WTC11 (cell line): ENCODE measurements at regions not wholly inside any gene's neighbourhood (a gene's known extent, or its start where the extent isn't known, plus 50 kb on each side); places are given as distances from the start of the nearest gene placed in this dataset.

ENCODE experiments used
- ATAC-seq: fragments of 200-7000 bp; cut with Tn5 transposase; 2 replicates; pipeline ENCODE4 v1.10.0; 2021; ENCODE audit warnings: mild to moderate bottlenecking, moderate library complexity
- CTCF ChIA-PET: fragments of 300-600 bp; sonication (Branson Sonifier 250); formaldehyde crosslinking; loops from one replicate; lab custom pipeline; 2021; ENCODE audit warnings: antibody characterized with exemption; lab: Charles Lee
- POLR2A ChIA-PET: fragments of 350-600 bp; sonication (Branson Sonifier 250); formaldehyde crosslinking; loops from one replicate; lab custom pipeline; 2021; ENCODE audit warnings: antibody characterized with exemption; lab: Charles Lee
- DNase-seq: peaks from one replicate; pipeline ENCODE4 v3.0.0; 2021; ENCODE audit warnings: low spot score
- H3K27ac Mint-ChIP-seq: 2 replicates; pipeline ENCODE4 v1.8.0; 2021; ENCODE audit warnings: mixed read lengths
- H3K27me3 Mint-ChIP-seq: 2 replicates; pipeline ENCODE4 v1.8.0; 2021; ENCODE audit warnings: low read depth, mild to moderate bottlenecking, moderate library complexity, mixed read lengths
- H3K36me3 Mint-ChIP-seq: 2 replicates; pipeline ENCODE4 v1.8.0; 2021; ENCODE audit warnings: mixed read lengths
- H3K4me1 Mint-ChIP-seq: 2 replicates; pipeline ENCODE4 v1.8.0; 2022; ENCODE audit warnings: mixed read lengths
- H3K4me3 Mint-ChIP-seq: 2 replicates; pipeline ENCODE4 v1.8.0; 2021; ENCODE audit warnings: mild to moderate bottlenecking, moderate library complexity, mixed read lengths
- H3K9me3 Mint-ChIP-seq: 2 replicates; pipeline ENCODE4 v1.8.0; 2021; ENCODE audit warnings: mixed read lengths
- AFF4 ChIP-seq: sonication (generic); formaldehyde crosslinking; IDR thresholded peaks from 2 replicates; pipeline ENCODE4 v1.8.1; 2023; ENCODE audit warnings: mild to moderate bottlenecking, missing genetic modification reagents, borderline replicate concordance
- ATF6 ChIP-seq: sonication (generic); formaldehyde crosslinking; IDR thresholded peaks from 2 replicates; pipeline ENCODE4 v1.8.1; 2023; ENCODE audit warnings: mild to moderate bottlenecking, missing genetic modification reagents
- CBFB ChIP-seq: sonication (generic); formaldehyde crosslinking; IDR thresholded peaks from 2 replicates; pipeline ENCODE4 v1.8.1; 2022; ENCODE audit warnings: mild to moderate bottlenecking, low read depth, missing genetic modification reagents
- ERG ChIP-seq: fragments of 250-450 bp; sonication (Bioruptor Pico); IDR thresholded peaks from 2 replicates; pipeline ENCODE4 v1.8.0; 2021; ENCODE audit warnings: mild to moderate bottlenecking
- FOXP4 ChIP-seq: sonication (generic); formaldehyde crosslinking; IDR thresholded peaks from 2 replicates; pipeline ENCODE4 v1.8.0; 2022; ENCODE audit warnings: mild to moderate bottlenecking, missing genetic modification reagents
- GRHL2 ChIP-seq: fragments of 250-450 bp; sonication (Bioruptor Pico); IDR thresholded peaks from 2 replicates; pipeline ENCODE4 v1.8.0; 2022; ENCODE audit warnings: mild to moderate bottlenecking, moderate library complexity; ENCODE audit not compliant: insufficient replicate concordance, severe bottlenecking
- GTF2I ChIP-seq: fragments of 250-450 bp; sonication (Bioruptor Pico); conservative IDR thresholded peaks from 2 replicates; pipeline ENCODE4 v1.4.0; 2021; ENCODE audit warnings: mild to moderate bottlenecking
- MXD4 ChIP-seq: fragments of 250-450 bp; sonication (Bioruptor Pico); IDR thresholded peaks from 2 replicates; pipeline ENCODE4 v1.8.0; 2021; ENCODE audit warnings: mild to moderate bottlenecking, moderate library complexity, borderline replicate concordance
- NR3C1 ChIP-seq: sonication (generic); formaldehyde crosslinking; conservative IDR thresholded peaks from 2 replicates; pipeline ENCODE4 v1.8.1; 2023; ENCODE audit warnings: low read depth, mild to moderate bottlenecking, missing genetic modification reagents
- SOX15 ChIP-seq: fragments of 250-450 bp; sonication (Bioruptor Pico); IDR thresholded peaks from 2 replicates; pipeline ENCODE4 v1.9.0; 2021; ENCODE audit warnings: mild to moderate bottlenecking
- STAT6 ChIP-seq: sonication (generic); formaldehyde crosslinking; conservative IDR thresholded peaks from 2 replicates; pipeline ENCODE4 v1.8.1; 2023; ENCODE audit warnings: mild to moderate bottlenecking, low read depth, missing genetic modification reagents, moderate library complexity
- ZBTB21 ChIP-seq: sonication (generic); formaldehyde crosslinking; IDR thresholded peaks from 2 replicates; pipeline ENCODE4 v1.8.1; 2023; ENCODE audit warnings: mild to moderate bottlenecking, missing genetic modification reagents, borderline replicate concordance
- ZNF416 ChIP-seq: fragments of 250-450 bp; sonication (Bioruptor Pico); IDR thresholded peaks from 2 replicates; pipeline ENCODE4 v1.9.0; 2021; ENCODE audit warnings: mild to moderate bottlenecking, inconsistent platforms
- ZNF512 ChIP-seq: sonication (generic); formaldehyde crosslinking; IDR thresholded peaks from 2 replicates; pipeline ENCODE4 v1.8.1; 2022; ENCODE audit warnings: missing genetic modification reagents, borderline replicate concordance
- ZSCAN18 ChIP-seq: fragments of 250-450 bp; sonication (Bioruptor Pico); IDR thresholded peaks from 2 replicates; pipeline ENCODE4 v2.1.2; 2022; ENCODE audit warnings: mild to moderate bottlenecking, moderate library complexity

- DNase-seq, result no peak
- CTCF ChIA-PET, result no interaction called here
- Mint-ChIP-seq H3K36me3 (peaks cover 58% of the 10 kb centered on the region), H3K27ac (no peak overlapping the region), H3K4me1 (no peaks in the 10 kb centered on the region), H3K27me3 (peaks cover 15% of the 10 kb centered on the region), H3K9me3 (peaks cover 66% of the 10 kb centered on the region), H3K4me3 (no peak overlapping the region)
- no peak for TF ChIP-seq GRHL2 (CRISPR knock-in tag)
- TF ChIP-seq ZNF416 (CRISPR knock-in tag), result no peak
- TF ChIP-seq MXD4, result no peak
- no peak for TF ChIP-seq ZSCAN18 (CRISPR knock-in tag)
- TF ChIP-seq AFF4, result no peak
- TF ChIP-seq SOX15, result no peak
- TF ChIP-seq CBFB (CRISPR knock-in tag), result no peak
- POLR2A ChIA-PET, result no interaction called here
- ATAC-seq, result no peak
These were observed 480.6 kb downstream of the TMEM114 start for GRCh38 chr16:8109510-8110369.

GRCh38 chr16:8108991-8109509, 481.3 kb downstream of the TMEM114 start:
- ChIA-PET POLR2A (no interaction called here), CTCF (no interaction called here)
- DNase-seq (no peak), ATAC-seq (no peak)
- H3K36me3 Mint-ChIP-seq, result peaks cover 59% of the 10 kb centered on the region
- H3K4me1 Mint-ChIP-seq, result no peaks in the 10 kb centered on the region
- H3K27me3 Mint-ChIP-seq, result peaks cover 15% of the 10 kb centered on the region
- peaks cover 71% of the 10 kb centered on the region for H3K9me3 Mint-ChIP-seq
- no peak overlapping the region for H3K27ac Mint-ChIP-seq
- H3K4me3 Mint-ChIP-seq, result no peak overlapping the region
- TF ChIP-seq FOXP4 (CRISPR knock-in tag) (no peak), ERG (CRISPR knock-in tag) (no peak), GTF2I (CRISPR knock-in tag) (no peak), ZNF512 (no peak), NR3C1 (CRISPR knock-in tag) (no peak), STAT6 (CRISPR knock-in tag) (no peak), ATF6 (CRISPR knock-in tag) (no peak), ZBTB21 (no peak)
